Neural cell (in vitro differentiated cells): ENCODE measurements at regions not wholly inside any gene's neighbourhood (a gene's known extent, or its start where the extent isn't known, plus 50 kb on each side); places are given as distances from the start of the nearest gene placed in this dataset.

Source experiments
- H2AFZ ChIP-seq: fragments of 200-600, 300-800 bp; sonication (generic), shearing (Covaris generic); 2 replicates; pipeline ENCODE4 v1.6.0; 2014; ENCODE audit warnings: low read depth, mild to moderate bottlenecking, antibody characterized with exemption, low read length, moderate library complexity
- H3F3A ChIP-seq: fragments of 200-600 bp; shearing (Covaris generic); 2 replicates; pipeline ENCODE4 v1.6.1; 2016; ENCODE audit warnings: mild to moderate bottlenecking, moderate library complexity, mixed read lengths, antibody characterized with exemption, low read length; ENCODE audit not compliant: insufficient read depth, poor library complexity, severe bottlenecking
- H3K27ac ChIP-seq: fragments of 200-600, 300-800 bp; sonication (generic), shearing (Covaris generic); 2 replicates; pipeline ENCODE4 v1.5.1; 2014; ENCODE audit warnings: mild to moderate bottlenecking, low read length, moderate library complexity
- H3K27me3 ChIP-seq: fragments of 300-800, 200-600 bp; sonication (generic), shearing (Covaris generic); 2 replicates; pipeline ENCODE4 v1.6.0; 2014; ENCODE audit warnings: mild to moderate bottlenecking, low read depth, low read length, moderate library complexity; ENCODE audit not compliant: insufficient read depth
- H3K36me3 ChIP-seq: fragments of 300-800, 200-600 bp; sonication (generic), shearing (Covaris generic); 2 replicates; pipeline ENCODE4 v1.5.1; 2014; ENCODE audit warnings: mild to moderate bottlenecking, antibody characterized with exemption, low read length, moderate library complexity; ENCODE audit not compliant: insufficient read depth
- H3K4me2 ChIP-seq: fragments of 300-800, 200-600 bp; sonication (generic), shearing (Covaris generic); 2 replicates; pipeline ENCODE4 v1.6.0; 2014; ENCODE audit warnings: mild to moderate bottlenecking, low read length
- H3K4me3 ChIP-seq: fragments of 300-800, 200-600 bp; sonication (generic), shearing (Covaris generic); 2 replicates; pipeline ENCODE4 v1.5.1; 2014; ENCODE audit warnings: mild to moderate bottlenecking, low read length, moderate library complexity
- H3K79me2 ChIP-seq: fragments of 200-600 bp; shearing (Covaris generic); replicated peaks from 2 replicates; pipeline ENCODE4 v1.6.0; 2014; ENCODE audit warnings: mild to moderate bottlenecking, low read length, moderate library complexity; ENCODE audit not compliant: insufficient read depth
- H3K9ac ChIP-seq: fragments of 300-800, 200-600 bp; sonication (generic), shearing (Covaris generic); 2 replicates; pipeline ENCODE4 v1.6.1; 2016; ENCODE audit warnings: mild to moderate bottlenecking, low read length, mixed read lengths
- H3K9me2 ChIP-seq: fragments of 200-600 bp; shearing (Covaris generic); 2 replicates; pipeline ENCODE4 v1.6.1; 2016; ENCODE audit warnings: mild to moderate bottlenecking, low read length, mixed read lengths; ENCODE audit not compliant: insufficient read depth
- H3K9me3 ChIP-seq: fragments of 200-600, 300-800 bp; sonication (generic), shearing (Covaris generic); 2 replicates; pipeline ENCODE4 v1.6.1; 2016; ENCODE audit warnings: mild to moderate bottlenecking, mixed run types, low read length, moderate library complexity, mixed read lengths
- H4K20me1 ChIP-seq: fragments of 200-600 bp; shearing (Covaris generic); 2 replicates; pipeline ENCODE4 v1.6.1; 2016; ENCODE audit warnings: mild to moderate bottlenecking, mixed run types; ENCODE audit not compliant: insufficient read depth
- EP300 ChIP-seq: fragments of 450-650 bp; conservative IDR thresholded peaks from 2 replicates; pipeline ENCODE4 v1.6.1; 2014; ENCODE audit warnings: antibody characterized with exemption, mild to moderate bottlenecking, moderate library complexity; ENCODE audit not compliant: poor library complexity, severe bottlenecking
- EZH2 ChIP-seq: fragments of 200-600, 300-800 bp; shearing (Covaris generic), sonication (generic); IDR thresholded peaks from 2 replicates; pipeline ENCODE4 v1.6.1; 2014; ENCODE audit warnings: antibody characterized with exemption, low read length, borderline replicate concordance, mild to moderate bottlenecking; ENCODE audit not compliant: insufficient read depth, poor library complexity, severe bottlenecking
- MXI1 ChIP-seq: fragments of 450-650 bp; conservative IDR thresholded peaks from 2 replicates; pipeline ENCODE4 v1.6.1; 2014; ENCODE audit warnings: antibody characterized with exemption, mild to moderate bottlenecking; ENCODE audit not compliant: poor library complexity, severe bottlenecking
- POLR2AphosphoS5 ChIP-seq: IDR thresholded peaks from 2 replicates; pipeline ENCODE4 v1.6.1; 2012
- RAD21 ChIP-seq: fragments of 450-650 bp; conservative IDR thresholded peaks from 2 replicates; pipeline ENCODE4 v1.6.1; 2014; ENCODE audit warnings: antibody characterized with exemption, mild to moderate bottlenecking, moderate library complexity
- SMC3 ChIP-seq: fragments of 450-650 bp; conservative IDR thresholded peaks from 2 replicates; pipeline ENCODE4 v1.6.1; 2014; ENCODE audit warnings: antibody characterized with exemption, mild to moderate bottlenecking, moderate library complexity; ENCODE audit not compliant: poor library complexity
- TAF1 ChIP-seq: IDR thresholded peaks from 2 replicates; pipeline ENCODE4 v1.6.1; 2012; ENCODE audit warnings: low read depth
- TF ChIP-seq, protein P1 (sequence below): fragments of 450-650 bp; IDR thresholded peaks from 2 replicates; pipeline ENCODE4 v1.5.1; 2014; ENCODE audit warnings: antibody characterized with exemption, mild to moderate bottlenecking, moderate library complexity; ENCODE audit not compliant: poor library complexity, severe bottlenecking
- TF ChIP-seq, protein P2 (sequence below): IDR thresholded peaks from 2 replicates; pipeline ENCODE4 v1.6.1; 2012; ENCODE audit warnings: borderline replicate concordance

DNA sequence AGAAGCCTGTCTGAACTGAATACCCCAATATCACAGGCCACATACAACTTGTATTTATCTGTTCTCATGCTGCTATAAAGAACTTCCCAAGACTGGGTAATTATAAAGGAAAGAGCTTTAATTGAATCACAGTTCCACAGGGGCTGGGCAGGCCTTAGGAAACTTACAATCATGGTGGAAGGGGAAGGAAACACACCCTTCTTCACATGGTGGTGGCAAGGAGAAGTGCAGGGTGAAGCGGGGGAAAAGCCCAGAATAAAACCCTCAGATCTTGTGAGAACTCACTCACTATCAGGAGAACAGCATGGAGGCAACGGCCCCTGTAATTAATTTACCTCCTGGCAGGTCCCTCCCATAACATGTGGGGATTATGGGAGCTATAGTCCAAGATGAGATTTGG lies 50.3 kb upstream of the FNDC1 start:
- Histone ChIP-seq H3K9me3 (no peaks in the 10 kb centered on the region), H3K79me2 (no peaks in the 10 kb centered on the region), H3K27me3 (no peaks in the 10 kb centered on the region), H4K20me1 (no peaks in the 10 kb centered on the region), H3K9ac (no peak overlapping the region), H3K27ac (no peak overlapping the region), H3K9me2 (no peaks in the 10 kb centered on the region), H3K36me3 (no peaks in the 10 kb centered on the region), H2AFZ (no peak overlapping the region), H3F3A (no peaks in the 10 kb centered on the region), H3K4me3 (no peak overlapping the region), H3K4me2 (no peak overlapping the region)
- TF ChIP-seq MXI1 = no peak
- TF ChIP-seq, protein P1, sequence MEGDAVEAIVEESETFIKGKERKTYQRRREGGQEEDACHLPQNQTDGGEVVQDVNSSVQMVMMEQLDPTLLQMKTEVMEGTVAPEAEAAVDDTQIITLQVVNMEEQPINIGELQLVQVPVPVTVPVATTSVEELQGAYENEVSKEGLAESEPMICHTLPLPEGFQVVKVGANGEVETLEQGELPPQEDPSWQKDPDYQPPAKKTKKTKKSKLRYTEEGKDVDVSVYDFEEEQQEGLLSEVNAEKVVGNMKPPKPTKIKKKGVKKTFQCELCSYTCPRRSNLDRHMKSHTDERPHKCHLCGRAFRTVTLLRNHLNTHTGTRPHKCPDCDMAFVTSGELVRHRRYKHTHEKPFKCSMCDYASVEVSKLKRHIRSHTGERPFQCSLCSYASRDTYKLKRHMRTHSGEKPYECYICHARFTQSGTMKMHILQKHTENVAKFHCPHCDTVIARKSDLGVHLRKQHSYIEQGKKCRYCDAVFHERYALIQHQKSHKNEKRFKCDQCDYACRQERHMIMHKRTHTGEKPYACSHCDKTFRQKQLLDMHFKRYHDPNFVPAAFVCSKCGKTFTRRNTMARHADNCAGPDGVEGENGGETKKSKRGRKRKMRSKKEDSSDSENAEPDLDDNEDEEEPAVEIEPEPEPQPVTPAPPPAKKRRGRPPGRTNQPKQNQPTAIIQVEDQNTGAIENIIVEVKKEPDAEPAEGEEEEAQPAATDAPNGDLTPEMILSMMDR = no peak
- no peak for TF ChIP-seq RAD21
- no peak for TF ChIP-seq TAF1
- TF ChIP-seq, protein P2, sequence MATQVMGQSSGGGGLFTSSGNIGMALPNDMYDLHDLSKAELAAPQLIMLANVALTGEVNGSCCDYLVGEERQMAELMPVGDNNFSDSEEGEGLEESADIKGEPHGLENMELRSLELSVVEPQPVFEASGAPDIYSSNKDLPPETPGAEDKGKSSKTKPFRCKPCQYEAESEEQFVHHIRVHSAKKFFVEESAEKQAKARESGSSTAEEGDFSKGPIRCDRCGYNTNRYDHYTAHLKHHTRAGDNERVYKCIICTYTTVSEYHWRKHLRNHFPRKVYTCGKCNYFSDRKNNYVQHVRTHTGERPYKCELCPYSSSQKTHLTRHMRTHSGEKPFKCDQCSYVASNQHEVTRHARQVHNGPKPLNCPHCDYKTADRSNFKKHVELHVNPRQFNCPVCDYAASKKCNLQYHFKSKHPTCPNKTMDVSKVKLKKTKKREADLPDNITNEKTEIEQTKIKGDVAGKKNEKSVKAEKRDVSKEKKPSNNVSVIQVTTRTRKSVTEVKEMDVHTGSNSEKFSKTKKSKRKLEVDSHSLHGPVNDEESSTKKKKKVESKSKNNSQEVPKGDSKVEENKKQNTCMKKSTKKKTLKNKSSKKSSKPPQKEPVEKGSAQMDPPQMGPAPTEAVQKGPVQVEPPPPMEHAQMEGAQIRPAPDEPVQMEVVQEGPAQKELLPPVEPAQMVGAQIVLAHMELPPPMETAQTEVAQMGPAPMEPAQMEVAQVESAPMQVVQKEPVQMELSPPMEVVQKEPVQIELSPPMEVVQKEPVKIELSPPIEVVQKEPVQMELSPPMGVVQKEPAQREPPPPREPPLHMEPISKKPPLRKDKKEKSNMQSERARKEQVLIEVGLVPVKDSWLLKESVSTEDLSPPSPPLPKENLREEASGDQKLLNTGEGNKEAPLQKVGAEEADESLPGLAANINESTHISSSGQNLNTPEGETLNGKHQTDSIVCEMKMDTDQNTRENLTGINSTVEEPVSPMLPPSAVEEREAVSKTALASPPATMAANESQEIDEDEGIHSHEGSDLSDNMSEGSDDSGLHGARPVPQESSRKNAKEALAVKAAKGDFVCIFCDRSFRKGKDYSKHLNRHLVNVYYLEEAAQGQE = no peak
- TF ChIP-seq EZH2 = no peak
- TF ChIP-seq EP300 = no peak
- TF ChIP-seq POLR2AphosphoS5 = no peak
- TF ChIP-seq SMC3 = no peak

DNA sequence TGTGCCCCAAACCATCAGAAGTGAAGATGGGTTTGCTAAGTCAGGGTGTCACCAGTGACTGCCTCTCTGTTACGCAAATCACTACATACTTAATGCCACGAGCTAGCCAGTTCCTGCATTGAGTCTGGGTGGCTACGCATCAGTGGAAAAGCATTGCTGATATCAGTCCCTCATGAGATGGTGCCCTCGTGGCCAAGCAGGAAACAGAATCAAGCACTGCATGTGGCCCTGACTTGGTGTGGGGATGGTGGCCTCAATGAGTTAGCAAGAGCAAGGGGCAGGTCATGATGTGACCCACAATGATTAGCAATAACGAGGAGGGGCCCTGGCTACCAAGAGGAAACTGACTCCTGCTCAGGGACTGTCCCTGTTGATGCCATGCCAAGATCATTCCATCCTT lies 51.6 kb upstream of the FNDC1 start:
- no peak overlapping the region for H3K27ac ChIP-seq
- H3K79me2 ChIP-seq = no peaks in the 10 kb centered on the region
- H3K36me3 ChIP-seq = no peaks in the 10 kb centered on the region
- H3K4me2 ChIP-seq = no peak overlapping the region
- no peak overlapping the region for H3K9ac ChIP-seq
- TF ChIP-seq POLR2AphosphoS5 (no peak), MXI1 (no peak), EZH2 (no peak), SMC3 (no peak), EP300 (no peak), TAF1 (no peak), RAD21 (no peak)
- TF ChIP-seq, protein P2 = no peak
- TF ChIP-seq, protein P1 = no peak
- H2AFZ ChIP-seq = no peak overlapping the region
- H3K27me3 ChIP-seq = no peaks in the 10 kb centered on the region
- H3K9me3 ChIP-seq = no peaks in the 10 kb centered on the region
- H3K9me2 ChIP-seq = no peaks in the 10 kb centered on the region
- H3F3A ChIP-seq = no peaks in the 10 kb centered on the region
- no peaks in the 10 kb centered on the region for H4K20me1 ChIP-seq
- no peak overlapping the region for H3K4me3 ChIP-seq
